Esophagus squamous epithelium (tissue), 4 donors: ENCODE measurements at regions not wholly inside any gene's neighbourhood (a gene's known extent, or its start where the extent isn't known, plus 50 kb on each side); places are given as distances from the start of the nearest gene placed in this dataset.

Experiments used
- POLR2A ChIP-seq, 4 donors: fragments of 450-650 bp; IDR thresholded peaks; one replicate each; pipeline ENCODE4 v1.6.1; 2017; ENCODE audit warnings: antibody characterized with exemption in 4 of 4, mild to moderate bottlenecking in 4 of 4, moderate library complexity in 3 of 4
- TF ChIP-seq, protein P1 (sequence below), 6 experiments: fragments of 450-650 bp in 4 of 6; fragments of 200-600 bp in 2 of 6; sonication (generic) in 2 of 6; IDR thresholded peaks; one replicate each; pipeline ENCODE4 v1.5.1; 2016 to 2019; ENCODE audit warnings: antibody characterized with exemption in 6 of 6, mild to moderate bottlenecking in 4 of 6, moderate library complexity in 4 of 6

- TF ChIP-seq, protein P1, sequence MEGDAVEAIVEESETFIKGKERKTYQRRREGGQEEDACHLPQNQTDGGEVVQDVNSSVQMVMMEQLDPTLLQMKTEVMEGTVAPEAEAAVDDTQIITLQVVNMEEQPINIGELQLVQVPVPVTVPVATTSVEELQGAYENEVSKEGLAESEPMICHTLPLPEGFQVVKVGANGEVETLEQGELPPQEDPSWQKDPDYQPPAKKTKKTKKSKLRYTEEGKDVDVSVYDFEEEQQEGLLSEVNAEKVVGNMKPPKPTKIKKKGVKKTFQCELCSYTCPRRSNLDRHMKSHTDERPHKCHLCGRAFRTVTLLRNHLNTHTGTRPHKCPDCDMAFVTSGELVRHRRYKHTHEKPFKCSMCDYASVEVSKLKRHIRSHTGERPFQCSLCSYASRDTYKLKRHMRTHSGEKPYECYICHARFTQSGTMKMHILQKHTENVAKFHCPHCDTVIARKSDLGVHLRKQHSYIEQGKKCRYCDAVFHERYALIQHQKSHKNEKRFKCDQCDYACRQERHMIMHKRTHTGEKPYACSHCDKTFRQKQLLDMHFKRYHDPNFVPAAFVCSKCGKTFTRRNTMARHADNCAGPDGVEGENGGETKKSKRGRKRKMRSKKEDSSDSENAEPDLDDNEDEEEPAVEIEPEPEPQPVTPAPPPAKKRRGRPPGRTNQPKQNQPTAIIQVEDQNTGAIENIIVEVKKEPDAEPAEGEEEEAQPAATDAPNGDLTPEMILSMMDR (IDR thresholded peaks at IDR 0.05) = no peak
- no peak for TF ChIP-seq POLR2A (IDR thresholded peaks at IDR 0.05)
Measured at GRCh38 chrX:13373027-13373426, 53.2 kb upstream of the ATXN3L start.
